Spleen (tissue), 11 donors: ENCODE measurements at regions not wholly inside any gene's neighbourhood (a gene's known extent, or its start where the extent isn't known, plus 50 kb on each side); places are given as distances from the start of the nearest gene placed in this dataset.

ENCODE experiments used
- DNase-seq: peaks from one replicate; pipeline ENCODE4 v3.0.0-alpha.2; 2020
- H3K27ac ChIP-seq, 8 donors: fragments of 200-600 bp; sonication (generic) in 7 of 8; 1 replicate in 4 of 8; 2 replicates in 4 of 8; pipeline versions ENCODE4 v1.5.0 to v1.8.0; 2016 to 2021; ENCODE audit warnings: inconsistent platforms in 4 of 8, mild to moderate bottlenecking in 4 of 8, moderate library complexity in 1 of 8
- H3K27me3 ChIP-seq, 7 donors: fragments of 200-600 bp; sonication (generic) in 6 of 7; replicated peaks in 1 of 7; 1 replicate in 4 of 7; 2 replicates in 3 of 7; pipeline versions ENCODE4 v1.5.0 to v1.8.0; 2016 to 2021; ENCODE audit warnings: inconsistent platforms in 3 of 7, mild to moderate bottlenecking in 1 of 7
- H3K36me3 ChIP-seq, 6 donors: fragments of 200-600 bp; sonication (generic) in 5 of 6; 1 replicate in 4 of 6; 2 replicates in 2 of 6; pipeline versions ENCODE4 v1.5.0 to v1.8.0; 2016 to 2021; ENCODE audit warnings: inconsistent platforms in 2 of 6
- H3K4me1 ChIP-seq, 6 donors: fragments of 200-600 bp; sonication (generic) in 5 of 6; 1 replicate in 3 of 6; 2 replicates in 3 of 6; pipeline versions ENCODE4 v1.5.0 to v1.8.0; 2016 to 2021; ENCODE audit warnings: inconsistent platforms in 3 of 6
- H3K4me3 ChIP-seq, 8 donors: fragments of 200-600 bp; sonication (generic) in 7 of 8; 1 replicate in 4 of 8; 2 replicates in 4 of 8; pipeline versions ENCODE4 v1.5.0 to v1.8.0; 2016 to 2021; ENCODE audit warnings: inconsistent platforms in 4 of 8, mild to moderate bottlenecking in 4 of 8, moderate library complexity in 2 of 8
- H3K9me3 ChIP-seq, 8 donors: fragments of 200-600 bp; sonication (generic) in 7 of 8; 1 replicate in 4 of 8; 2 replicates in 4 of 8; pipeline versions ENCODE4 v1.5.0 to v1.8.0; 2016 to 2021; ENCODE audit warnings: inconsistent platforms in 4 of 8
- POLR2A ChIP-seq, 3 donors: fragments of 450-650 bp; IDR thresholded peaks; one replicate each; pipeline ENCODE4 v1.5.1; 2017; ENCODE audit warnings: antibody characterized with exemption in 3 of 3, mild to moderate bottlenecking in 1 of 3
- POLR2AphosphoS5 ChIP-seq, 3 donors: sonication (generic); formaldehyde crosslinking; IDR thresholded peaks; one replicate each; pipeline ENCODE4 v1.5.1; 2017; ENCODE audit warnings: antibody characterized with exemption in 3 of 3
- WGBS, 5 donors: extraction: QIAGEN DNeasy Blood & Tissue Kit in 3 of 5; methylation state at CpG; one replicate each; pipeline versions ENCODE4 v1.1.5 to v1.1.7; 2013 to 2018; 5-methylcytosine and 5-hydroxymethylcytosine counted together
- intact Hi-C: fragments of 100-400 bp; cut with DNase I; formaldehyde crosslinking; loops from one replicate; pipeline ENCODE4 v1.15.0; 2023; ENCODE audit warnings: low total_unique reads
- TF ChIP-seq, protein P1 (sequence below), 11 experiments: fragments of 200-600 bp in 7 of 11; fragments of 450-650 bp in 4 of 11; sonication (generic) in 4 of 11; IDR thresholded peaks in 8 of 11; conservative IDR thresholded peaks in 3 of 11; 1 replicate in 7 of 11; 2 replicates in 4 of 11; pipeline versions ENCODE4 v1.4.0 to v1.8.0; 2016 to 2021; ENCODE audit warnings: antibody characterized with exemption in 11 of 11, inconsistent platforms in 4 of 11, mild to moderate bottlenecking in 1 of 11
- donor health status: healthy with polysubstance abuse.
- donor health status: DM: no; HTN: no; CAD: no; lungs with moderate emphysema.
- donor health status: DM: no; HTN: no; CAD: no.
- donor health status: Bipolar disorder and iron deficiency.
- donor health status: healthy.
- donor health status: DM: no; HTN: no; CAD: no.
- donor health status: DM: yes; HTN: yes; CAD: no.

GRCh38 chr20:17083738-17084137, 143.1 kb upstream of the PCSK2 start:
- peaks cover 0 to 41% (median 2%) of the 10 kb centered on the region in 8 donors for H3K9me3 ChIP-seq
- H3K36me3 ChIP-seq, result no peaks in the 10 kb centered on the region
- WGBS, 5 donors, result 31 to 70% (median 50%) methylated on average over 1 of the region's 1 CpG
- DNase-seq, result no peak
- H3K4me3 ChIP-seq, result no peak overlapping the region
- no peak overlapping the region for H3K27ac ChIP-seq
- intact Hi-C loops, result no loop called here
- no peaks in the 10 kb centered on the region for H3K27me3 ChIP-seq
- H3K4me1 ChIP-seq, result no peaks in the 10 kb centered on the region
- TF ChIP-seq POLR2AphosphoS5 (IDR thresholded peaks at IDR 0.05), result no peak
- TF ChIP-seq, protein P1, sequence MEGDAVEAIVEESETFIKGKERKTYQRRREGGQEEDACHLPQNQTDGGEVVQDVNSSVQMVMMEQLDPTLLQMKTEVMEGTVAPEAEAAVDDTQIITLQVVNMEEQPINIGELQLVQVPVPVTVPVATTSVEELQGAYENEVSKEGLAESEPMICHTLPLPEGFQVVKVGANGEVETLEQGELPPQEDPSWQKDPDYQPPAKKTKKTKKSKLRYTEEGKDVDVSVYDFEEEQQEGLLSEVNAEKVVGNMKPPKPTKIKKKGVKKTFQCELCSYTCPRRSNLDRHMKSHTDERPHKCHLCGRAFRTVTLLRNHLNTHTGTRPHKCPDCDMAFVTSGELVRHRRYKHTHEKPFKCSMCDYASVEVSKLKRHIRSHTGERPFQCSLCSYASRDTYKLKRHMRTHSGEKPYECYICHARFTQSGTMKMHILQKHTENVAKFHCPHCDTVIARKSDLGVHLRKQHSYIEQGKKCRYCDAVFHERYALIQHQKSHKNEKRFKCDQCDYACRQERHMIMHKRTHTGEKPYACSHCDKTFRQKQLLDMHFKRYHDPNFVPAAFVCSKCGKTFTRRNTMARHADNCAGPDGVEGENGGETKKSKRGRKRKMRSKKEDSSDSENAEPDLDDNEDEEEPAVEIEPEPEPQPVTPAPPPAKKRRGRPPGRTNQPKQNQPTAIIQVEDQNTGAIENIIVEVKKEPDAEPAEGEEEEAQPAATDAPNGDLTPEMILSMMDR (IDR thresholded peaks at IDR 0.05 in 8 of 11, conservative IDR thresholded peaks at IDR 0.05 in 3 of 11), result no peak
- TF ChIP-seq POLR2A (IDR thresholded peaks at IDR 0.05), result no peak

DNA sequence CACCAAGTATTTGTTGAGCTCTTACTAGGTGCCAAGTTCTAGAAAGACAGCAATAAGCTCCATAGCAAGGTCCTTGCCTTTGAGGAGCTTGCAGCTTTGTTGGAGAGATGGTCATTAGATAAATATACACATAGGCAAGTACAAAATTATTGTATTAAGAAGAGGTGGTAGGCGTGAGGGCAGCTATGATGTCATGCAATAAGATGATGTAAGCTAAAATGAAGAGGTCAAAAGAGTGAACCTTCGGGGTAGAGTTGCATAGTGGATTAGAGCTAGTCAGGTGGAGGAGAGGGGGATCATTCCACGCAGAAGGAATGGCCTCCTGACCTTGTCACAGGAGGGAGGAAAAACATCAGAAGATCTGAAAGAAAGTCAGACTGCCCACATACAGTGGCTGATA, 141.9 kb upstream of the PCSK2 start:
- WGBS, 5 donors, result 57 to 83% (median 71%) methylated on average over 3 of the region's 3 CpGs
- no peak overlapping the region for H3K4me3 ChIP-seq
- TF ChIP-seq POLR2AphosphoS5 (IDR thresholded peaks at IDR 0.05), result no peak
- TF ChIP-seq, protein P1 (IDR thresholded peaks at IDR 0.05 in 8 of 11, conservative IDR thresholded peaks at IDR 0.05 in 3 of 11), result no peak
- no peak for TF ChIP-seq POLR2A (IDR thresholded peaks at IDR 0.05)
- no peaks in the 10 kb centered on the region for H3K36me3 ChIP-seq
- DNase-seq, result no peak
- peaks cover 0 to 41% (median 2%) of the 10 kb centered on the region in 8 donors for H3K9me3 ChIP-seq
- no peaks in the 10 kb centered on the region for H3K4me1 ChIP-seq
- intact Hi-C loops, result no loop called here
- H3K27ac ChIP-seq, result no peak overlapping the region
- no peaks in the 10 kb centered on the region for H3K27me3 ChIP-seq

DNA sequence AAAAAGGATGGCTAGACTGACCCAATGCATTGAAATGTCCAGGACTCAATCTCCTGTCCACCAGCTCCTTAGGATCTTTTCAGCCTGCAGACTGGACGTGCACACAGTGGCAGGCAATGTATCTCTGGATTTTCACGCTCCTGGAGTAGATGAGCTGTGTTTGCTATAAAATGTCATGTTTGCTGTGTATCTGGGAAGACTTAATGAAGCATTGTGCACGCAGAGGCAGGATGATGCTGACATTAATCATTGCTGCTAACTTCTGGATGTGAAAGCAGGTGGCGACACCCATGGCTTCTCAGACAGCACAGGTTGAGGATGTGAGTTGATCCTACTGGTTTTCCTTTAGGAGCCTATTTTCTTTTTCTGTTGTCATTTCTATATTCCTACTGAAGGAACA, 133.1 kb upstream of the PCSK2 start:
- no peak for DNase-seq
- H3K27ac ChIP-seq, result no peak overlapping the region
- no peaks in the 10 kb centered on the region for H3K36me3 ChIP-seq
- intact Hi-C loops, result no loop called here
- H3K4me3 ChIP-seq, result no peak overlapping the region
- no peaks in the 10 kb centered on the region for H3K4me1 ChIP-seq
- WGBS, 5 donors, result 62 to 73% (median 64%) methylated on average over 4 of the region's 4 CpGs
- no peaks in the 10 kb centered on the region for H3K27me3 ChIP-seq
- no peaks in the 10 kb centered on the region for H3K9me3 ChIP-seq
- TF ChIP-seq, protein P1 (IDR thresholded peaks at IDR 0.05 in 8 of 11, conservative IDR thresholded peaks at IDR 0.05 in 3 of 11), result no peak
- TF ChIP-seq POLR2AphosphoS5 (IDR thresholded peaks at IDR 0.05) (no peak), POLR2A (IDR thresholded peaks at IDR 0.05) (no peak)

GRCh38 chr20:17097603-17098002, 129.2 kb upstream of the PCSK2 start:
- H3K27me3 ChIP-seq, result no peaks in the 10 kb centered on the region
- no peak for DNase-seq
- no peak overlapping the region for H3K4me3 ChIP-seq
- 11 to 23% (median 14%) methylated on average over 4 of the region's 4 CpGs for WGBS, 5 donors
- intact Hi-C loops, result no loop called here
- no peak for TF ChIP-seq POLR2A (IDR thresholded peaks at IDR 0.05)
- TF ChIP-seq POLR2AphosphoS5 (IDR thresholded peaks at IDR 0.05), result no peak
- TF ChIP-seq, protein P1 (IDR thresholded peaks at IDR 0.05 in 8 of 11, conservative IDR thresholded peaks at IDR 0.05 in 3 of 11), result no peak
- no peaks in the 10 kb centered on the region for H3K4me1 ChIP-seq
- H3K9me3 ChIP-seq, result no peaks in the 10 kb centered on the region
- H3K27ac ChIP-seq, result no peak overlapping the region
- H3K36me3 ChIP-seq, result no peaks in the 10 kb centered on the region
